Ovary (tissue), 7 donors: ENCODE measurements at regions not wholly inside any gene's neighbourhood (a gene's known extent, or its start where the extent isn't known, plus 50 kb on each side); places are given as distances from the start of the nearest gene placed in this dataset.

Experiments
- DNase-seq, 5 donors: peaks; one replicate each; pipeline ENCODE4 v3.0.0-alpha.2; 2019 to 2020
- H3K27ac ChIP-seq, 2 donors: fragments of 200-600 bp; one replicate each; pipeline versions ENCODE4 v1.5.1 to v1.8.0; 2019 to 2022
- H3K27me3 ChIP-seq: fragments of 200-600 bp; one replicate; pipeline ENCODE4 v1.8.0; 2022
- H3K36me3 ChIP-seq: fragments of 200-600 bp; sonication (generic); one replicate; pipeline ENCODE4 v1.5.1; 2019
- H3K4me1 ChIP-seq: one replicate; pipeline ENCODE4 v1.8.1; 2013; ENCODE audit warnings: mild to moderate bottlenecking, moderate library complexity; ENCODE audit not compliant: insufficient read depth
- H3K4me3 ChIP-seq: fragments of 200-600 bp; sonication (generic); one replicate; pipeline ENCODE4 v1.5.1; 2017
- H3K9me3 ChIP-seq, 2 donors: fragments of 200-600 bp in 1 of 2; sonication (generic) in 1 of 2; one replicate each; pipeline versions ENCODE4 v1.5.1 to v1.8.1; 2013 to 2019; ENCODE audit warnings: mild to moderate bottlenecking in 1 of 2, moderate library complexity in 1 of 2
- CTCF ChIP-seq, 3 donors: fragments of 450-650 bp in 2 of 3; fragments of 200-600 bp in 1 of 3; IDR thresholded peaks; one replicate each; pipeline versions ENCODE4 v1.5.1 to v1.8.0; 2016 to 2022; ENCODE audit warnings: antibody characterized with exemption in 3 of 3, mild to moderate bottlenecking in 1 of 3
- EP300 ChIP-seq: sonication (generic); formaldehyde crosslinking; IDR thresholded peaks from one replicate; pipeline ENCODE4 v1.6.1; 2017; ENCODE audit warnings: antibody characterized with exemption
- POLR2A ChIP-seq: fragments of 450-650 bp; IDR thresholded peaks from one replicate; pipeline ENCODE4 v1.6.1; 2017; ENCODE audit warnings: antibody characterized with exemption, mild to moderate bottlenecking, moderate library complexity
- WGBS, 3 donors: extraction: QIAGEN DNeasy Blood & Tissue Kit in 1 of 3; methylation state at CpG; one replicate each; pipeline versions ENCODE4 v1.1.5 to v1.1.7; 2013 to 2017; 5-methylcytosine and 5-hydroxymethylcytosine counted together
- intact Hi-C, 4 donors: fragments of 100-400 bp; cut with DNase I; formaldehyde crosslinking; loops; one replicate each; pipeline versions ENCODE4 v1.11.0 to v1.15.1; 2022 to 2023
- donor health status: DM: no; HTN: no; CAD: no; lungs with moderate emphysema.
- donor health status: DM: no; HTN: no; CAD: no.
- donor health status: Bipolar disorder and iron deficiency.
- donor health status: DM: no; HTN: no; CAD: no.
- donor health status: DM: yes; HTN: yes; CAD: no.

- no peaks in the 10 kb centered on the region for H3K36me3 ChIP-seq
- no peak overlapping the region for H3K27ac ChIP-seq
- intact Hi-C loops, result no loop called here
- DNase-seq, result no peak
- no peaks in the 10 kb centered on the region for H3K4me1 ChIP-seq
- 40 to 45% (median 43%) methylated on average over 8 of the region's 8 CpGs for WGBS, 3 donors
- no peaks in the 10 kb centered on the region for H3K9me3 ChIP-seq
- no peaks in the 10 kb centered on the region for H3K27me3 ChIP-seq
- TF ChIP-seq CTCF (IDR thresholded peaks at IDR 0.05), result no peak
- no peak overlapping the region for H3K4me3 ChIP-seq
Measured at GRCh38 chr7:142385491-142386340, 127.9 kb upstream of the PRSS58 start.

- Histone ChIP-seq H3K36me3 (no peaks in the 10 kb centered on the region), H3K27me3 (no peaks in the 10 kb centered on the region), H3K4me1 (no peaks in the 10 kb centered on the region), H3K27ac (no peak overlapping the region), H3K4me3 (no peak overlapping the region), H3K9me3 (no peaks in the 10 kb centered on the region)
- TF ChIP-seq EP300 (no peak), POLR2A (no peak), CTCF (IDR thresholded peaks at IDR 0.05) (no peak)
- WGBS, 3 donors, result 65 to 72% (median 70%) methylated on average over 11 of the region's 11 CpGs
- DNase-seq, result no peak
- intact Hi-C loops, result no loop called here
Measured at GRCh38 chr7:142384493-142384922, 126.7 kb upstream of the PRSS58 start.

- Histone ChIP-seq H3K4me3 (no peak overlapping the region), H3K9me3 (no peaks in the 10 kb centered on the region), H3K27ac (no peak overlapping the region), H3K4me1 (no peaks in the 10 kb centered on the region), H3K36me3 (no peaks in the 10 kb centered on the region), H3K27me3 (no peaks in the 10 kb centered on the region)
- DNase-seq, result no peak
- 71 to 72% (median 72%) methylated on average over 6 of the region's 6 CpGs for WGBS, 3 donors
- intact Hi-C loops, result no loop called here
- no peak for TF ChIP-seq POLR2A
- no peak for TF ChIP-seq EP300
- no peak for TF ChIP-seq CTCF (IDR thresholded peaks at IDR 0.05)
Measured at GRCh38 chr7:142383841-142384492, 126.1 kb upstream of the PRSS58 start.

- intact Hi-C loops, result no loop called here
- no peak overlapping the region for H3K27ac ChIP-seq
- no peaks in the 10 kb centered on the region for H3K36me3 ChIP-seq
- no peaks in the 10 kb centered on the region for H3K27me3 ChIP-seq
- no peaks in the 10 kb centered on the region for H3K9me3 ChIP-seq
- no peak for DNase-seq
- H3K4me3 ChIP-seq, result no peak overlapping the region
- TF ChIP-seq CTCF (IDR thresholded peaks at IDR 0.05) (no peak), POLR2A (no peak), EP300 (no peak)
- WGBS, 3 donors, result 84 to 91% (median 85%) methylated on average over 2 of the region's 2 CpGs
- H3K4me1 ChIP-seq, result no peaks in the 10 kb centered on the region
Measured at GRCh38 chr7:142381727-142382390, 124.0 kb upstream of the PRSS58 start.
